Sciatic nerve (tissue), 2 donors: ENCODE measurements at regions not wholly inside any gene's neighbourhood (a gene's known extent, or its start where the extent isn't known, plus 50 kb on each side); places are given as distances from the start of the nearest gene placed in this dataset.

ENCODE experiments used
- ATAC-seq: fragments of 200-7000 bp; cut with Tn5 transposase; one replicate; pipeline ENCODE4 v1.9.1; 2020; ENCODE audit warnings: mild to moderate bottlenecking, moderate library complexity
- DNase-seq: peaks from one replicate; pipeline ENCODE4 v3.0.0-alpha.2; 2020; ENCODE audit warnings: low spot score
- intact Hi-C: fragments of 100-400 bp; cut with DNase I; formaldehyde crosslinking; loops from one replicate; pipeline ENCODE4 v1.14.2; 2022
- donor health status: DM: no; HTN: no; CAD: no.
- donor health status: DM: no; HTN: no; CAD: no.

DNA sequence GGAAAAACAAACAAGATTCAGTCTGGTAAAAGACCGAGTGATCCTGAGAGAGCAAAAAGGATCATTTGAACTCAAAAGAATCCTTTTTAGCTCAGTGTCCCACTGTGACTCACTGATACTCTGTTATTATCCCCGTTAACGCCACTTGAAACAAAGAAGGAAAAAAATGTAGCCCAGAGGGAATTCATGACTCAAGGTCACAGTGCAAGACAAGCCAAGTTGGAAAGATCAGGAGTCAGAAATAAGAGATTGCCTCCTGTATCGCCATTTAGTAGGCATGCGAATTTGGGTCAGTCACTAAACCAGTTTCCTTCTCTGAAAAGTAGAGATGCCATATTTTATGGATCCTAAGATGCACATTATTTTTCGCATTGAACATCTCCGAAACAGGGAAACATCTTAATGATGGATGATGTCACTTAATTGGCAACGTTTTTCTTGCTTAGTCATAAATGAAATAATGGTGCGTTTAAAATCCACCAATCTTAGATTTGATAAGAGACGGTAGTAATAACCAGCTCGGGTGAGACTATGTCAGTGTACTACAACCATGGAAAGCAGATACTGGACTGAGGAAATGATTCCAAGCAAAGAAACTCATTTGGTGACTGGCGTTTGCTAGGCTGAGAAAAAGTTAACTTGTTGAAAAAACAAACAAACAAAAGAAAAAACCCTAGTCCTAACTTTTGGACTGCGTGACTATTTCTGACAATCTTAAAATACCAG lies 502.0 kb upstream of the CELF2 start:
- ATAC-seq (peak; percentile 59), DNase-seq (no peak)
- intact Hi-C loops: no loop called here

DNA sequence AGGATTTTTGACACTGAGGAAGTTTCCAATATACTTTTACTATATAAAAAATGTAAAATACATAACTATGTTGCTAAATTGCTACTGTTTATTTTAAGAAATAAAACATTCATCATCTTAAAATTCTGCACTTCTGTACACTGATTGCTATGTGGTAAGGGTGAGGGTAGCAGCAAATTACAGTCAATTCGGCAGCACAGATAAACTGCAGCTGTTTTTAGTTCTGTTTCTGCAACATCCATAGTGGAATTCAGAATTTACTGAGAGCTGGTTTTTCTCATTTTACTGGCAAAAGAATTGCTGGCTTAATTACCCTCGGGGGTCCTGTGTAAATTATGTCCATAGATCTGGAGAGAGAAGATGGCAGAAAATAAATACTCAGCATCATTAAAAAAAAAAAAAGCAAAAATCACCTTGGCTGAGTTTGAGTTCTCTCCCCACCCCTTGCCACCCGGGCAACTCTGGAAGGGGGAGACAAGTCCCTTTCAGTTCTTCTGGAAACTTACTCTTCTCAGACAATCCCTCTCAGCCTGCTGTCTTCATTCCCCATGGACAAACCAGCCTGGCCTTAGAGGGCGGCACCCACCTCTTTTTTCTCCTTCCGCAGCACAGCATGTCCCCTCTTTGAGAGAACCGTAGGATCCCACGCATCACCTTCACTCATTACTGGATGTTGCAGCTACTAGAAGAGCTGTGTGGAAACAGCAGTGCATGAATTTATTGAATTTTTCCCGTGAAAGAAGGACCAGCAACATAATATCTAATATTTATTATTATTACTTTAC lies 501.1 kb upstream of the CELF2 start:
- intact Hi-C loops: no loop called here
- ATAC-seq (no peak), DNase-seq (no peak)

- intact Hi-C loops: no loop called here
- ATAC-seq (no peak), DNase-seq (no peak)
Observed at GRCh38 chr10:10517866-10518265, 499.8 kb upstream of the CELF2 start.

- intact Hi-C loops: no loop called here
- DNase-seq: no peak
Observed at GRCh38 chr10:10519674-10520073, 498.0 kb upstream of the CELF2 start.

GRCh38 chr10:10520491-10521385 lies 496.9 kb upstream of the CELF2 start:
- ATAC-seq (no peak), DNase-seq (no peak)
- intact Hi-C loops: no loop called here

More at GRCh38 chr10:10519674-10520073, 498.0 kb upstream of the CELF2 start:
- ATAC-seq: no peak

- no peak for ATAC-seq
- no peak for DNase-seq
Observed at GRCh38 chr10:10526846-10527245, 490.8 kb upstream of the CELF2 start.

DNA sequence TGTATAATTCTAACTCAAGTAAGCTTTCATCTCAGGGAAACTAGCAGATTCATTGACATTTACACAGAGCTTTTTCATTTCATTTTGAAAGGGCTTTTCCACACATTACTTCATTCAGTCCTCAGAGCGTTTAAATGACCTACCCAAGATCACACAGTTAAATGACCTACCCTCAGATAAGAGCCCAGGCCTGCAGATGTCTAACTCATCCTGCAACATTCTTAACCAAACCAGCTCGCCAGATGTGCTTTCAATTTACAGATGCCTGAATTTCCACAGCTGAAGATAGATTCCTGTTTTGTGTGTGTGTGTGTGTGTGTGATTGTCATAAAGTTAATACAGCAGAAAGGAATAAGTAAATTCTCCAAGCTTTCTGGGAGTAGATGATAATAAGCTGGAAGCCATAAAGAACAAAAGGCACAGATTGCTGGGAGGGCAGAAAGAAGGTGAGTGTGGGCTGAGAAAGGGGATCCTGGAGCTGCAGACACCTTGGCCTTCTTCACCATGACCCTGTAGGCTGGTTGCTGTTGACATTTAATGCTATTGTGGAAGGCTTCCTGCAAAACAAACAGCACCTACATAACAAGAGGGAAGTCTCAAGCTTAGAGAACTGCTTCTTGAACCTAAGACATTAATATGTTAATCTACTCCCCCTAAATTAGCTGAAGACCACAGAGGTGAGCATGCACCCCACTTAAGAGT lies 489.7 kb upstream of the CELF2 start:
- DNase-seq: no peak
- ATAC-seq: no peak
- intact Hi-C loops: no loop called here

More at GRCh38 chr10:10526846-10527245, 490.8 kb upstream of the CELF2 start:
- intact Hi-C loops: no loop called here

DNA sequence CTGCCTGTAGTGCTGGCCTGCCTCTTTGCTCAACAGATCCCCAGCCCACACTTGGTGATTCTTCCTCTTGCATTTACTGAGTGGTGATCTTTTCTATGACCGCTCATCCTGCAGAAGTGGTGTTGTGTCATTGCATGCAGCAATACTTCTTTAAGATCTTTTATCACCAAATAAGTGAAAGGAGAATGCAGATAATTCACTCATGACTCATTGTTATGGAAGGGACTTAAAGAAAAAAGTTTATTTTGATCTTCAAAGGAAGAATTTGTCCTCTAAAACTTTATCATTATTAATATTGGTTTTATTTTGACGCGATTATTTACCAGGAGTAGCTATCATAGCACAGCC lies 489.1 kb upstream of the CELF2 start:
- no peak for ATAC-seq
- intact Hi-C loops: no loop called here

GRCh38 chr10:10530313-10530712 lies 487.4 kb upstream of the CELF2 start:
- no peak for DNase-seq
- intact Hi-C loops: no loop called here
- ATAC-seq: no peak

More for the DNA sequence above, 489.1 kb upstream of the CELF2 start:
- no peak for DNase-seq

GRCh38 chr10:10532236-10532635 lies 485.4 kb upstream of the CELF2 start:
- DNase-seq (no peak), ATAC-seq (no peak)
- intact Hi-C loops: no loop called here

GRCh38 chr10:10532826-10533225 lies 484.8 kb upstream of the CELF2 start:
- intact Hi-C loops: no loop called here
- DNase-seq (no peak), ATAC-seq (no peak)

DNA sequence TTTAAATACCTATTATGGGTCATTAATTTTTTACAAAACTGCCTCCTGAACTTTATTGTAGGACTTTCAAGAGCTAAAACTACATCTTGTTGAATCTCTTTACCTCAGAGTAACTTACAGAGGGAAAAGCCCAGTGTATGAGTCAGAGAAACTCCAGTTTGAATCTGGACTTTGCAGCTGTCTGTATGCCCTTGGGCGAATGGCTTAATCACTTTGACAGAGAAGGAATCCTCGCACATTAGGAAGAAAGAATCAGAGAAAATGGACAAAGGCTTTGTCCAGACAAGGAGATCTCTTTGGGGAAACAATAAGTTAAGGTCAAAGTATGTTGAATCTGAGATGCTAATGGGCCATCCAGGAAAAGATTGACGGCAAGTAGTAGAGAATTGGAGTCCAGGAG lies 484.2 kb upstream of the CELF2 start:
- no peak for ATAC-seq
- intact Hi-C loops: no loop called here
- DNase-seq: no peak

GRCh38 chr10:10538326-10538725 lies 479.3 kb upstream of the CELF2 start:
- DNase-seq: no peak
- intact Hi-C loops: no loop called here
- ATAC-seq: no peak

DNA sequence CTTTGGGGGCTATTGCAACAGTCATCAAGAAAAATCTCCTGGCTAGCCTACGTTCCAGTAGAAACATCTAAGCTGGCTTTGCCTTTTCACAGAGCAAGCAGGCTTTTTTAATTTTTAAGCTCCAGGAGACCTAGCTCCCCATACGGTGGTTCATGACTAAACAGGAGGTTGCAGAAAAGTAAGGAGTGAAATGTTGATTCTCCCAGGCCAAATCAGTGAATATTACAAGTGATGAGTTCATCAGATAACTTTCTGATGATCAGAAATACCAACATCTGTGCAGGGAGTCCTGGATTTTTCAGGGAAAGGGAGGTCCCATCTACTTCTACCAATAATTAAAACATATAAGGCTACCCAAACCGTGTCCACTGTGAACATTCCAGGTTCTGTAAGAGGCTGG lies 477.3 kb upstream of the CELF2 start:
- no peak for ATAC-seq
- intact Hi-C loops: no loop called here
- DNase-seq: no peak

GRCh38 chr10:10542477-10542876 lies 475.2 kb upstream of the CELF2 start:
- DNase-seq: no peak
- intact Hi-C loops: no loop called here
- ATAC-seq: no peak

DNA sequence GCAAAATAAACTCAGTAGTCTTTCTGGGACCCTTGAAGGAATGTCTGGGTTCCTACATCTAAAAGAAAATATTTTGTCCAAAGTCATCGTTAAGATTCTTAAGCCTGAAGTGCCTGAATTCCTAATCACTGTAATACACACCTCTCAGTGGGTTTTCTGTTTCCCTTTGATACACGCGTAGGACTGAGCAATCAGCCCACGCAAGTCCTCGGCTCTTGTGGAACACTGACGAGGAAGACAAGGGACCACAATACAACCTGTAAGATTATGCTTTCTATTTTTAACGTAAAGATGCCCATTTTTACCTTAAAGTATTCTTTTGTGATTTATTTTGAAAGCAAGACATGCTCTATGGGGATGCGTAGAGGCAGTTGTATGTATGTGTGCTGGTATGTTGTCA lies 472.8 kb upstream of the CELF2 start:
- intact Hi-C loops: no loop called here
- no peak for ATAC-seq
- no peak for DNase-seq

DNA sequence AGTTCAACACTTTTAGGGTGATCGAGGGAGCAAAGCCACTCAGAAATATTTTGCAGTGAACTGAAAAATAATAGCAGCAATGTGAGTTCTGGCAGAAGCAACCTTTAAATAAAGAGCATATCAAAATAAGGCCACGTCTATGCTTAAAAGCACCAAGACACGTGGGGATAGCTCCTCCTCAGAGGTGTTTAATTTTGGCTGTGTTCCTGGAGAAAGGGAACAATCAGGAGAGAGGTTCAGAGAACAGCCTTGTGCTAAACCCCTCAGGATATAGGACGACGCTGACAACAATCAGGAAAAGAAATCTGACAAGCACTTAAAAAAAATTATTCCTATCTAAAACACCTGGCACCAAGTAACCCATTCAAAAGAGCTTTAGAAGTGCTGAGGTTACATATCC lies 471.9 kb upstream of the CELF2 start:
- ATAC-seq: no peak
- intact Hi-C loops: no loop called here
- no peak for DNase-seq

DNA sequence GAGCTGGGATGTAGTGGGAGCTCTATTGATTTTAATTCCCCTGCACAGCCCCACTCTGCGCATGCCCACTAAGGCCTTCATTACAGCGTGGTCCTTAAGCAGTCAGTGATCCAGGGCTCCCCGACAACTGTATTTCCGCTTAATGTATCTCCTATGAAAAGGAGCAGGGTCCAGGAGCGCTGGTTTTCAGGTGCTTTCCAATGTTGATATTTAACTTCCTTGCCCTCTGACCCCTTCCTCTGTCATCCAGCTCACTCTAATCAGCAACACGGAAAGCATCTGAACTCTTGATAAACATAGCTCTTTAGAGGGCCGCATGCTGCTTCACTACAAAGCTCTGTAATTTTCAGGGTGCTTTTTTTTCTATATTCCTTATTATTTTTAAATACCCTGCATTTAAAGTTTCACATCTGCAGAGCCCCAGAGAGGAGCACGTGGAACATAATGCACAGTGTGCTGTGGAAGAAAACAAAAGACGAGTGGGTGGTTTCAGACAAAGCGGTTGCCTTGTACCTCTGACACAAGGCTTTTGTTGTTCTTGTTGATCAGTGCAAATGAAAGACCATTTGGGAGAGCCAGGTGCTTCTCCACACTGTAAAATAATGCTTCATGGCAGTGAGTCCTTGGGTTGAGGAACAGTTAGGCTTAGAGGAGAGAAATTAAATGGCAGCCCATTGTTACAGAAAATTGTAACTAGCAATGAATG lies 465.9 kb upstream of the CELF2 start:
- ATAC-seq (no peak), DNase-seq (no peak)
- intact Hi-C loops: no loop called here

GRCh38 chr10:10552948-10553347 lies 464.7 kb upstream of the CELF2 start:
- DNase-seq: no peak
- no peak for ATAC-seq
- intact Hi-C loops: no loop called here
